Ovary (tissue), 7 donors: ENCODE measurements at regions not wholly inside any gene's neighbourhood (a gene's known extent, or its start where the extent isn't known, plus 50 kb on each side); places are given as distances from the start of the nearest gene placed in this dataset.

Experiments
- DNase-seq, 5 donors: peaks; one replicate each; pipeline ENCODE4 v3.0.0-alpha.2; 2019 to 2020
- H3K27ac ChIP-seq, 2 donors: fragments of 200-600 bp; one replicate each; pipeline versions ENCODE4 v1.5.1 to v1.8.0; 2019 to 2022
- H3K27me3 ChIP-seq: fragments of 200-600 bp; one replicate; pipeline ENCODE4 v1.8.0; 2022
- H3K36me3 ChIP-seq: fragments of 200-600 bp; sonication (generic); one replicate; pipeline ENCODE4 v1.5.1; 2019
- H3K4me1 ChIP-seq: one replicate; pipeline ENCODE4 v1.8.1; 2013; ENCODE audit warnings: mild to moderate bottlenecking, moderate library complexity; ENCODE audit not compliant: insufficient read depth
- H3K4me3 ChIP-seq: fragments of 200-600 bp; sonication (generic); one replicate; pipeline ENCODE4 v1.5.1; 2017
- H3K9me3 ChIP-seq, 2 donors: fragments of 200-600 bp in 1 of 2; sonication (generic) in 1 of 2; one replicate each; pipeline versions ENCODE4 v1.5.1 to v1.8.1; 2013 to 2019; ENCODE audit warnings: mild to moderate bottlenecking in 1 of 2, moderate library complexity in 1 of 2
- EP300 ChIP-seq: sonication (generic); formaldehyde crosslinking; IDR thresholded peaks from one replicate; pipeline ENCODE4 v1.6.1; 2017; ENCODE audit warnings: antibody characterized with exemption
- POLR2A ChIP-seq: fragments of 450-650 bp; IDR thresholded peaks from one replicate; pipeline ENCODE4 v1.6.1; 2017; ENCODE audit warnings: antibody characterized with exemption, mild to moderate bottlenecking, moderate library complexity
- WGBS, 3 donors: extraction: QIAGEN DNeasy Blood & Tissue Kit in 1 of 3; methylation state at CpG; one replicate each; pipeline versions ENCODE4 v1.1.5 to v1.1.7; 2013 to 2017; 5-methylcytosine and 5-hydroxymethylcytosine counted together
- intact Hi-C, 4 donors: fragments of 100-400 bp; cut with DNase I; formaldehyde crosslinking; loops; one replicate each; pipeline versions ENCODE4 v1.11.0 to v1.15.1; 2022 to 2023
- TF ChIP-seq, protein P1 (sequence below), 3 donors: fragments of 450-650 bp in 2 of 3; fragments of 200-600 bp in 1 of 3; IDR thresholded peaks; one replicate each; pipeline versions ENCODE4 v1.5.1 to v1.8.0; 2016 to 2022; ENCODE audit warnings: antibody characterized with exemption in 3 of 3, mild to moderate bottlenecking in 1 of 3
- donor health status: DM: no; HTN: no; CAD: no; lungs with moderate emphysema.
- donor health status: DM: no; HTN: no; CAD: no.
- donor health status: Bipolar disorder and iron deficiency.
- donor health status: DM: no; HTN: no; CAD: no.
- donor health status: DM: yes; HTN: yes; CAD: no.

DNA sequence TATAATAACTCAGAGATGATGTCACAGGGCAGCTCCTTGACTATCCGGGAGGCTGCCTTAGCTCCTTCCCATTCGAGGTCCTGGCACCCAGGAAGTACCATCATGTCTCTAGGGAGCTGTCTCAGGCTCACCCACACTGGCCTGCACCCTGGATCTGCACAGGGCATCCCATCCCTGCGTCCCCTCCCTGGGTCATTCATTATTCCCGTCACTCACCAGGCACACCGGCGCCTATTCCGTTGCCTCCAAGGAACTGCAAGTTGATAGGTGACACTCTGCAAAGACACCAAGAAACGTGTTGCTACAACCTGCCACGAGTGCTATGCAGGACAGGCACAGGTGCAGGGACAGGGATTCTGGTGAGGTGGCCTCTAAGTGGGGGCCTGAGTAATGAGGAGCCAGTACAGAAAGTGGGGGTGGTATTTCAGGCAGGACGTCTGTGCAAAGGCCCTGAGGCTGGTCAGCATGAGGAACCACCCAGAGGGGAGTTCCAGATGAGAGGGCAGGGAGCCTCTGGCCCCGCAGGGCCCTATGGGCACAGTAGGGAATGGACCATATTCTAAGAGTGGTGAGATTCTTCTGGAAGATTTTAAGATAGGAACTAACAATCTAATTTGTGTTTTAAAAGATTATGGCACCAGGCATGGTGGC is 71.6 kb upstream of the SHANK2 start:
- DNase-seq, result no peak
- Histone ChIP-seq H3K36me3 (no peaks in the 10 kb centered on the region), H3K9me3 (no peaks in the 10 kb centered on the region), H3K27me3 (no peaks in the 10 kb centered on the region), H3K4me3 (no peak overlapping the region), H3K27ac (no peak overlapping the region), H3K4me1 (no peaks in the 10 kb centered on the region)
- 69 to 86% (median 79%) methylated on average over 11 of the region's 11 CpGs for WGBS, 3 donors
- intact Hi-C loops, result no loop called here
- TF ChIP-seq EP300 (no peak), POLR2A (no peak)
- TF ChIP-seq, protein P1, sequence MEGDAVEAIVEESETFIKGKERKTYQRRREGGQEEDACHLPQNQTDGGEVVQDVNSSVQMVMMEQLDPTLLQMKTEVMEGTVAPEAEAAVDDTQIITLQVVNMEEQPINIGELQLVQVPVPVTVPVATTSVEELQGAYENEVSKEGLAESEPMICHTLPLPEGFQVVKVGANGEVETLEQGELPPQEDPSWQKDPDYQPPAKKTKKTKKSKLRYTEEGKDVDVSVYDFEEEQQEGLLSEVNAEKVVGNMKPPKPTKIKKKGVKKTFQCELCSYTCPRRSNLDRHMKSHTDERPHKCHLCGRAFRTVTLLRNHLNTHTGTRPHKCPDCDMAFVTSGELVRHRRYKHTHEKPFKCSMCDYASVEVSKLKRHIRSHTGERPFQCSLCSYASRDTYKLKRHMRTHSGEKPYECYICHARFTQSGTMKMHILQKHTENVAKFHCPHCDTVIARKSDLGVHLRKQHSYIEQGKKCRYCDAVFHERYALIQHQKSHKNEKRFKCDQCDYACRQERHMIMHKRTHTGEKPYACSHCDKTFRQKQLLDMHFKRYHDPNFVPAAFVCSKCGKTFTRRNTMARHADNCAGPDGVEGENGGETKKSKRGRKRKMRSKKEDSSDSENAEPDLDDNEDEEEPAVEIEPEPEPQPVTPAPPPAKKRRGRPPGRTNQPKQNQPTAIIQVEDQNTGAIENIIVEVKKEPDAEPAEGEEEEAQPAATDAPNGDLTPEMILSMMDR (IDR thresholded peaks at IDR 0.05), result no peak

DNA sequence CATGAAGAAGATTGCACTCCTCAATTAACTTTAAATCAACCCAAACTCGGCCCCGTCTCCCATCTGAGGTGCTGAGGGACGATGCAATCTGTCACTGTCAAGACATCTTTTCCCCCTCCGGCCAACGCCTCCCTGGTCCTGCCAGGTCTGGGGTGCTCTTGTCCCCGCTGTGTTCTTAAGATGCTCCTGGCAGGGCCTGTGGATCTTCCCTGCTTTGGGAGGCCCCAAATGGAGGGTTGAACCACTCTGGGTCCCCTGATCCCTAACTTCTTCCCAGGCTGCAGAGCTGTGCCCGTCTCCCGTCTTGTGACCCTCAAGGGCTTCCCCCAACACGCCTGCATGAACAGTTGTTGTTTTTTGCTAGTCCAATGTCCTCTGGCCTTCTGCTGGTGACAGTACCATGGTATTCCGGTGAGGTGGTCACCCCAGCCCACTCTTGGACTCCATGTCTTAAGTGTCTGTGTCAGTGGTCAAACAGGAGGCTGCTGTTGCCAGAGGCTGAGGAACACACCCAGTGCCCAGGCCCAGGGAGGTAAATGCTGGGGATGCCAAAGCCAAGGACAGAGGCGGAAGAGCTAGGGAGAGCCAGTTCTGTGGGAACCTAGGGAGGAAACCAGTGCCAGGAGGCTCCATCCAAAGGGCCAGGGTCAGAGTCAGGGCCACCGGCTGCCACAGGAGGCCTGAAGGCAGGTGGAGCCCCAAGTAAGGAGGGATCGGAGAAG is 70.6 kb upstream of the SHANK2 start:
- DNase-seq, result no peak
- Histone ChIP-seq H3K27me3 (no peaks in the 10 kb centered on the region), H3K4me3 (no peak overlapping the region), H3K36me3 (no peaks in the 10 kb centered on the region), H3K4me1 (no peaks in the 10 kb centered on the region), H3K27ac (no peak overlapping the region), H3K9me3 (no peaks in the 10 kb centered on the region)
- TF ChIP-seq EP300, result no peak
- TF ChIP-seq, protein P1 (IDR thresholded peaks at IDR 0.05), result no peak
- TF ChIP-seq POLR2A, result no peak
- 82 to 87% (median 86%) methylated on average over 13 of the region's 13 CpGs for WGBS, 3 donors
- intact Hi-C loops, result no loop called here

DNA sequence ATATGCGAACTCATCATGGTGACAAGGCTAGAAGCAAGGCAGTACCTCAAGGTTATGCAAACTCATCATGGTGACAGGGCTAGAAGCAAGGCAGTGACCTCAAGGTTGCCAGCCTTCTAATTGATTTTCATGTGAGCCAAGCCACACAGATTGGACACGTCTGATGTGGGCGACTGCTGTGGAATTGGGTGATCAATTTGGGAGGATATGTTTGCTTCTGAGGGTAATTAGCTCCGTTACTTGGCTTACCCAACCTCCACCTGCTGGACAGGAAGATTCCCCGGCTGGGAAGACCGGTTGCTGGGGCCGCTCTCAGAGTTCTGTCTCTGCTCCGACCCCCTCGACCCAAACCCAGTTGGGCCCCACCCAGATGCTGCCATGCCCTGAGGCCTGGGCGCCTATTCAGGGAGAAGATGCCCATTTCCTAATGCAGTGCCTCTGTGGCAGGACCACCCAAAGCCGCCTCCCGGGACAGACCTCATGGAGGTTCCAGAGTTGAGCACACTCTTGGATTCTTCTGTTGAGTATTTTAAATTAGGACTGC is 69.9 kb upstream of the SHANK2 start:
- no peak for TF ChIP-seq EP300
- TF ChIP-seq, protein P1 (IDR thresholded peaks at IDR 0.05), result no peak
- no peak for TF ChIP-seq POLR2A
- 80 to 84% (median 83%) methylated on average over 12 of the region's 12 CpGs for WGBS, 3 donors

DNA sequence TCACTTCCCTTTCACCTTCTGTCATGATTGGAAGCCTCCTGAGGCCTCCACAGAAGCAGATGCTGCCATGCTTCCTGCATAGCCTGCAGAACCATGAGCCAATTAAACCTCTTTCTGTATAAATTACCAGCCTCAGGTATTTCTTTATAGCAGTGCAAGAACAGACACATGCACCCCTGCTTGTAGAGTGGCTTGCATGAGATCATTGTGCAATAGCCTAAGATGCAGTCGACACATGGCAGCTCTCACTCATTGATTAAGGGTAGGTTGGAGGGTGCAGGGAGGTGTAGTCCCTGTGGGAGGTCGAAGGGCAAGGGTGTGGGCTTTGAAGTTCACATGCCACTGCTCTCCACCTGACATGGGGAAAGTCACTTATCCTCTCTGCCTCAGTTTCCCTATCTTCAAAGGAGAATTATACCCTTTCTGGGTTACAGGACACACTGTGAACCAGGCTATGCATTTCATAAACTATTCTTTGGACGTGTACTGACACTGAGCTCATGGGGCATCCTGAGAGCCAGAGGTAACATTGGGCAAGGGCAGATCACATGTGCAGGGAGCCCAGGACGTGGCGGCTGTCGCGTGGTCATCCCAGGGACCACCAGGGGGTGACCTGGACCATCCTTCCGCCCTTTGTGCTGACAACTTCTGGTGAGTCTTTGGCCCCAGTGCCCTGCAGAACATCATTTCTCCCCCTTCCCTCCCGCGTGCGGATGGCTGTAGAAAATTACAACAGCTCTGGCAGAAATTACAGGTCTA is 69.2 kb upstream of the SHANK2 start:
- Histone ChIP-seq H3K27me3 (no peaks in the 10 kb centered on the region), H3K4me3 (no peak overlapping the region), H3K9me3 (no peaks in the 10 kb centered on the region), H3K27ac (no peak overlapping the region), H3K4me1 (no peaks in the 10 kb centered on the region), H3K36me3 (no peaks in the 10 kb centered on the region)
- TF ChIP-seq POLR2A (no peak), EP300 (no peak)
- TF ChIP-seq, protein P1 (IDR thresholded peaks at IDR 0.05), result no peak
- WGBS, 3 donors, result 77 to 83% (median 78%) methylated on average over 11 of the region's 11 CpGs
- intact Hi-C loops, result no loop called here
- no peak for DNase-seq

More for the DNA sequence above, 69.9 kb upstream of the SHANK2 start:
- Histone ChIP-seq H3K9me3 (no peaks in the 10 kb centered on the region), H3K36me3 (no peaks in the 10 kb centered on the region), H3K4me3 (no peak overlapping the region), H3K4me1 (no peaks in the 10 kb centered on the region), H3K27ac (no peak overlapping the region), H3K27me3 (no peaks in the 10 kb centered on the region)
- no peak for DNase-seq
- intact Hi-C loops, result no loop called here
